H9 (cell line): ENCODE measurements at regions not wholly inside any gene's neighbourhood (a gene's known extent, or its start where the extent isn't known, plus 50 kb on each side); places are given as distances from the start of the nearest gene placed in this dataset.

Experiments
- DNase-seq: peaks from one replicate; pipeline ENCODE4 v3.0.0-alpha.2; 2017
- H2AFZ ChIP-seq: one replicate; pipeline ENCODE4 v1.6.1; 2013; ENCODE audit warnings: mild to moderate bottlenecking, low read length, control low read depth, moderate library complexity
- H2AK5ac ChIP-seq: 2 replicates; pipeline ENCODE4 v1.6.1; 2013; ENCODE audit warnings: low read length, control low read depth, mixed read lengths; ENCODE audit not compliant: insufficient read length
- H2BK120ac ChIP-seq: one replicate; pipeline ENCODE4 v1.6.1; 2013; ENCODE audit warnings: low read depth, mild to moderate bottlenecking, low read length, control low read depth, inconsistent platforms; ENCODE audit not compliant: poor library complexity, severe bottlenecking
- H2BK12ac ChIP-seq: 2 replicates; pipeline ENCODE4 v1.6.1; 2013; ENCODE audit warnings: low read length, control low read depth, mixed read lengths, low read depth; ENCODE audit not compliant: insufficient read length
- H2BK15ac ChIP-seq: 2 replicates; pipeline ENCODE4 v1.6.1; 2013; ENCODE audit warnings: low read depth, low read length, control low read depth
- H2BK20ac ChIP-seq: one replicate; pipeline ENCODE4 v1.6.1; 2013; ENCODE audit warnings: low read depth, mild to moderate bottlenecking, low read length, control low read depth, inconsistent platforms; ENCODE audit not compliant: poor library complexity, severe bottlenecking
- H2BK5ac ChIP-seq: 2 replicates; pipeline ENCODE4 v1.6.1; 2013; ENCODE audit warnings: low read length, control low read depth, mixed read lengths; ENCODE audit not compliant: insufficient read length
- H3K14ac ChIP-seq: 2 replicates; pipeline ENCODE4 v1.6.1; 2013; ENCODE audit warnings: low read length, control low read depth; ENCODE audit not compliant: insufficient read depth
- H3K18ac ChIP-seq: 2 replicates; pipeline ENCODE4 v1.6.1; 2013; ENCODE audit warnings: low read depth, mild to moderate bottlenecking, mixed read lengths, low read length, control low read depth; ENCODE audit not compliant: insufficient read length
- H3K23ac ChIP-seq: 2 replicates; pipeline ENCODE4 v1.6.1; 2013; ENCODE audit warnings: low read length, control low read depth, mixed read lengths, low read depth; ENCODE audit not compliant: insufficient read length
- H3K23me2 ChIP-seq: 2 replicates; pipeline ENCODE4 v1.6.1; 2013; ENCODE audit warnings: low read depth, mild to moderate bottlenecking, mixed read lengths, low read length, control low read depth; ENCODE audit not compliant: insufficient read length, poor library complexity, severe bottlenecking
- H3K27ac ChIP-seq: 2 replicates; pipeline ENCODE4 v1.5.1; 2013; ENCODE audit warnings: low read length, control low read depth, mixed read lengths, low read depth; ENCODE audit not compliant: insufficient read length
- H3K27me3 ChIP-seq: 2 replicates; pipeline ENCODE4 v1.6.1; 2013; ENCODE audit warnings: low read length, control low read depth, inconsistent platforms; ENCODE audit not compliant: insufficient read depth
- H3K4ac ChIP-seq: 2 replicates; pipeline ENCODE4 v1.6.1; 2013; ENCODE audit warnings: low read depth, mild to moderate bottlenecking, control low read depth, inconsistent platforms, low read length, moderate library complexity
- H3K4me1 ChIP-seq: 2 replicates; pipeline ENCODE4 v1.6.1; 2013; ENCODE audit warnings: low read length, control low read depth, inconsistent platforms; ENCODE audit not compliant: insufficient read depth
- H3K4me2 ChIP-seq: 2 replicates; pipeline ENCODE4 v1.6.1; 2013; ENCODE audit warnings: low read length, control low read depth, mixed read lengths; ENCODE audit not compliant: insufficient read length, insufficient read depth
- H3K56ac ChIP-seq: 2 replicates; pipeline ENCODE4 v1.6.1; 2013; ENCODE audit warnings: low read depth, mild to moderate bottlenecking, mixed read lengths, low read length, control low read depth; ENCODE audit not compliant: insufficient read length
- H3K79me1 ChIP-seq: 2 replicates; pipeline ENCODE4 v1.6.1; 2013; ENCODE audit warnings: low read depth, mild to moderate bottlenecking, moderate library complexity, low read length, control low read depth, inconsistent platforms; ENCODE audit not compliant: insufficient read depth, poor library complexity, severe bottlenecking
- H3K79me2 ChIP-seq: 2 replicates; pipeline ENCODE4 v1.6.1; 2013; ENCODE audit warnings: low read length, control low read depth, inconsistent platforms; ENCODE audit not compliant: insufficient read depth
- H3K9ac ChIP-seq: 2 replicates; pipeline ENCODE4 v1.6.1; 2013; ENCODE audit warnings: low read length, control low read depth, mixed read lengths; ENCODE audit not compliant: insufficient read length; ENCODE audit errors: extremely low read depth
- H3K9me3 ChIP-seq: one replicate; pipeline ENCODE4 v1.6.1; 2013; ENCODE audit warnings: low read depth, low read length, inconsistent platforms; ENCODE audit not compliant: control insufficient read depth
- H3T11ph ChIP-seq: one replicate; pipeline ENCODE4 v1.6.1; 2013; ENCODE audit warnings: mild to moderate bottlenecking, low read length, control low read depth, inconsistent platforms
- H4K20me1 ChIP-seq: one replicate; pipeline ENCODE4 v1.6.1; 2013; ENCODE audit not compliant: control insufficient read depth, insufficient read length, insufficient read depth
- H4K5ac ChIP-seq: 2 replicates; pipeline ENCODE4 v1.6.1; 2013; ENCODE audit warnings: low read depth, mild to moderate bottlenecking, mixed read lengths, low read length, control low read depth; ENCODE audit not compliant: insufficient read length
- H4K8ac ChIP-seq: replicated peaks from 2 replicates; pipeline ENCODE4 v1.6.1; 2013; ENCODE audit warnings: low read length, control low read depth, mixed read lengths, low read depth; ENCODE audit not compliant: insufficient read length
- H4K91ac ChIP-seq: 2 replicates; pipeline ENCODE4 v1.6.1; 2013; ENCODE audit warnings: low read depth, mild to moderate bottlenecking, moderate library complexity, mixed read lengths, low read length, control low read depth; ENCODE audit not compliant: insufficient read length
- H3K27ac Mint-ChIP-seq, 3 experiments: 2 replicates in 2 of 3; 3 replicates in 1 of 3; pipeline ENCODE4 v1.8.0; 2020 to 2021; ENCODE audit warnings: mixed read lengths in 3 of 3, mild to moderate bottlenecking in 1 of 3, moderate library complexity in 1 of 3
- H3K27me3 Mint-ChIP-seq: 2 replicates; pipeline ENCODE4 v1.8.0; 2021; ENCODE audit warnings: low read depth, mild to moderate bottlenecking, moderate library complexity, mixed read lengths
- H3K36me3 Mint-ChIP-seq, 3 experiments: 2 replicates in 2 of 3; 3 replicates in 1 of 3; pipeline ENCODE4 v1.8.0; 2020 to 2021; ENCODE audit warnings: low read depth in 3 of 3, mixed read lengths in 3 of 3; ENCODE audit not compliant: insufficient read depth in 1 of 3
- H3K4me1 Mint-ChIP-seq, 2 experiments: 2 replicates each; pipeline ENCODE4 v1.8.0; 2020; ENCODE audit warnings: mixed read lengths in 2 of 2
- H3K4me3 Mint-ChIP-seq, 2 experiments: 2 replicates in 1 of 2; 3 replicates in 1 of 2; pipeline ENCODE4 v1.8.0; 2020 to 2021; ENCODE audit warnings: mild to moderate bottlenecking in 2 of 2, mixed read lengths in 2 of 2, moderate library complexity in 1 of 2
- H3K9me3 Mint-ChIP-seq, 2 experiments: 2 replicates in 1 of 2; 3 replicates in 1 of 2; pipeline ENCODE4 v1.8.0; 2020; ENCODE audit warnings: mild to moderate bottlenecking in 2 of 2, mixed read lengths in 2 of 2, moderate library complexity in 1 of 2
- WGBS: extraction: QIAGEN DNeasy Blood & Tissue Kit; methylation state at CpG from one replicate; pipeline ENCODE4 v1.1.7; 2013; ENCODE audit warnings: missing lambda C conversion rate, low lambda C conversion rate, mixed read lengths; ENCODE audit not compliant: insufficient read length; ENCODE audit errors: extremely low coverage; 5-methylcytosine and 5-hydroxymethylcytosine counted together
- TF ChIP-seq, protein P1 (sequence below): fragments of 200-600 bp; sonication (generic); conservative IDR thresholded peaks from 3 replicates; pipeline ENCODE4 v1.8.0; 2021; ENCODE audit warnings: antibody characterized with exemption, mild to moderate bottlenecking

- Histone ChIP-seq H2BK15ac (no peak overlapping the region), H3K14ac (no peak overlapping the region), H3K23ac (no peak overlapping the region), H3K18ac (no peak overlapping the region), H2BK120ac (no peak overlapping the region), H3K79me2 (no peaks in the 10 kb centered on the region), H2AFZ (no peak overlapping the region), H2BK12ac (no peak overlapping the region), H3K4ac (no peak overlapping the region), H3K56ac (no peak overlapping the region), H3T11ph (no peak overlapping the region), H2AK5ac (no peak overlapping the region), H4K5ac (no peak overlapping the region), H2BK5ac (no peak overlapping the region), H3K27ac (no peak overlapping the region), H4K8ac (no peak overlapping the region), H3K4me1 (no peaks in the 10 kb centered on the region), H4K20me1 (no peaks in the 10 kb centered on the region), H3K23me2 (no peaks in the 10 kb centered on the region), H3K9ac (no peak overlapping the region), H2BK20ac (no peak overlapping the region), H3K79me1 (no peaks in the 10 kb centered on the region), H3K9me3 (no peaks in the 10 kb centered on the region), H3K27me3 (no peaks in the 10 kb centered on the region; the same call in 1 of the 2 replicates), H4K91ac (no peak overlapping the region), H3K4me2 (no peak overlapping the region)
- no peak overlapping the region for H3K4me3 Mint-ChIP-seq
- H3K36me3 Mint-ChIP-seq, result no peaks in the 10 kb centered on the region; a peak in 1 of 7 replicates
- no peak overlapping the region for H3K27ac Mint-ChIP-seq
- no peaks in the 10 kb centered on the region for H3K4me1 Mint-ChIP-seq
- DNase-seq, result no peak
- no peaks in the 10 kb centered on the region for H3K9me3 Mint-ChIP-seq
- H3K27me3 Mint-ChIP-seq, result peaks cover 12% of the 10 kb centered on the region
- TF ChIP-seq, protein P1, sequence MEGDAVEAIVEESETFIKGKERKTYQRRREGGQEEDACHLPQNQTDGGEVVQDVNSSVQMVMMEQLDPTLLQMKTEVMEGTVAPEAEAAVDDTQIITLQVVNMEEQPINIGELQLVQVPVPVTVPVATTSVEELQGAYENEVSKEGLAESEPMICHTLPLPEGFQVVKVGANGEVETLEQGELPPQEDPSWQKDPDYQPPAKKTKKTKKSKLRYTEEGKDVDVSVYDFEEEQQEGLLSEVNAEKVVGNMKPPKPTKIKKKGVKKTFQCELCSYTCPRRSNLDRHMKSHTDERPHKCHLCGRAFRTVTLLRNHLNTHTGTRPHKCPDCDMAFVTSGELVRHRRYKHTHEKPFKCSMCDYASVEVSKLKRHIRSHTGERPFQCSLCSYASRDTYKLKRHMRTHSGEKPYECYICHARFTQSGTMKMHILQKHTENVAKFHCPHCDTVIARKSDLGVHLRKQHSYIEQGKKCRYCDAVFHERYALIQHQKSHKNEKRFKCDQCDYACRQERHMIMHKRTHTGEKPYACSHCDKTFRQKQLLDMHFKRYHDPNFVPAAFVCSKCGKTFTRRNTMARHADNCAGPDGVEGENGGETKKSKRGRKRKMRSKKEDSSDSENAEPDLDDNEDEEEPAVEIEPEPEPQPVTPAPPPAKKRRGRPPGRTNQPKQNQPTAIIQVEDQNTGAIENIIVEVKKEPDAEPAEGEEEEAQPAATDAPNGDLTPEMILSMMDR, result no peak
- no CpG with 5 or more reads among the region's 4 CpGs for WGBS
Measured at GRCh38 chr4:24372341-24372740, 212.0 kb downstream of the DHX15 start.
